GM12878 (cell line): ENCODE measurements at regions not wholly inside any gene's neighbourhood (a gene's known extent, or its start where the extent isn't known, plus 50 kb on each side); places are given as distances from the start of the nearest gene placed in this dataset.

Experiments used
- CREB1 ChIP-seq: IDR thresholded peaks from 2 replicates; pipeline ENCODE4 v1.6.1; 2012; ENCODE audit warnings: low read depth, mild to moderate bottlenecking, inconsistent platforms
- KAT2A ChIP-seq: conservative IDR thresholded peaks from 2 replicates; pipeline ENCODE4 v1.6.1; 2011; ENCODE audit warnings: low read depth, low read length; ENCODE audit not compliant: control insufficient read depth
- MAX ChIP-seq: IDR thresholded peaks from 2 replicates; pipeline ENCODE4 v1.6.1; 2012; ENCODE audit warnings: low read depth, low read length, improper control_type of control experiment
- MYC ChIP-seq: IDR thresholded peaks from 2 replicates; pipeline ENCODE4 v1.6.1; 2011; ENCODE audit warnings: mild to moderate bottlenecking, low read length, moderate library complexity, inconsistent platforms; ENCODE audit not compliant: insufficient read depth, insufficient replicate concordance, insufficient read length, severe bottlenecking
- NKRF ChIP-seq: fragments of 450-650 bp; conservative IDR thresholded peaks from 2 replicates; pipeline ENCODE4 v1.6.1; 2017; ENCODE audit warnings: mild to moderate bottlenecking, moderate library complexity
- SKIL ChIP-seq: fragments of 450-650 bp; IDR thresholded peaks from 2 replicates; pipeline ENCODE4 v1.6.1; 2017; ENCODE audit warnings: mild to moderate bottlenecking, low read depth, inconsistent platforms; ENCODE audit not compliant: poor library complexity, severe bottlenecking
- TCF7 ChIP-seq: IDR thresholded peaks from 2 replicates; pipeline ENCODE4 v1.6.1; 2014; ENCODE audit warnings: antibody characterized with exemption, borderline replicate concordance
- ZNF592 ChIP-seq: fragments of 450-650 bp; IDR thresholded peaks from 2 replicates; pipeline ENCODE4 v1.6.1; 2017; ENCODE audit warnings: mild to moderate bottlenecking, moderate library complexity

GRCh38 chr9:12538842-12539579, 154.2 kb upstream of the TYRP1 start (continued):
- TF ChIP-seq KAT2A (no peak), SKIL (no peak), MYC (no peak), MAX (no peak), ZNF592 (no peak), NKRF (no peak), CREB1 (no peak), TCF7 (no peak)
